Neural cell (in vitro differentiated cells): ENCODE measurements at regions not wholly inside any gene's neighbourhood (a gene's known extent, or its start where the extent isn't known, plus 50 kb on each side); places are given as distances from the start of the nearest gene placed in this dataset.
A peak's percentile ranks its signal among the peaks of the same experiment; 100 is the strongest.

Experiments used
- H2AFZ ChIP-seq: fragments of 200-600, 300-800 bp; sonication (generic), shearing (Covaris generic); 2 replicates; pipeline ENCODE4 v1.6.0; 2014; ENCODE audit warnings: low read depth, mild to moderate bottlenecking, antibody characterized with exemption, low read length, moderate library complexity
- H3F3A ChIP-seq: fragments of 200-600 bp; shearing (Covaris generic); 2 replicates; pipeline ENCODE4 v1.6.1; 2016; ENCODE audit warnings: mild to moderate bottlenecking, moderate library complexity, mixed read lengths, antibody characterized with exemption, low read length; ENCODE audit not compliant: insufficient read depth, poor library complexity, severe bottlenecking
- H3K27ac ChIP-seq: fragments of 200-600, 300-800 bp; sonication (generic), shearing (Covaris generic); 2 replicates; pipeline ENCODE4 v1.5.1; 2014; ENCODE audit warnings: mild to moderate bottlenecking, low read length, moderate library complexity
- H3K27me3 ChIP-seq: fragments of 300-800, 200-600 bp; sonication (generic), shearing (Covaris generic); 2 replicates; pipeline ENCODE4 v1.6.0; 2014; ENCODE audit warnings: mild to moderate bottlenecking, low read depth, low read length, moderate library complexity; ENCODE audit not compliant: insufficient read depth
- H3K36me3 ChIP-seq: fragments of 300-800, 200-600 bp; sonication (generic), shearing (Covaris generic); 2 replicates; pipeline ENCODE4 v1.5.1; 2014; ENCODE audit warnings: mild to moderate bottlenecking, antibody characterized with exemption, low read length, moderate library complexity; ENCODE audit not compliant: insufficient read depth
- H3K4me2 ChIP-seq: fragments of 300-800, 200-600 bp; sonication (generic), shearing (Covaris generic); 2 replicates; pipeline ENCODE4 v1.6.0; 2014; ENCODE audit warnings: mild to moderate bottlenecking, low read length
- H3K4me3 ChIP-seq: fragments of 300-800, 200-600 bp; sonication (generic), shearing (Covaris generic); 2 replicates; pipeline ENCODE4 v1.5.1; 2014; ENCODE audit warnings: mild to moderate bottlenecking, low read length, moderate library complexity
- H3K79me2 ChIP-seq: fragments of 200-600 bp; shearing (Covaris generic); replicated peaks from 2 replicates; pipeline ENCODE4 v1.6.0; 2014; ENCODE audit warnings: mild to moderate bottlenecking, low read length, moderate library complexity; ENCODE audit not compliant: insufficient read depth
- H3K9ac ChIP-seq: fragments of 300-800, 200-600 bp; sonication (generic), shearing (Covaris generic); 2 replicates; pipeline ENCODE4 v1.6.1; 2016; ENCODE audit warnings: mild to moderate bottlenecking, low read length, mixed read lengths
- H3K9me2 ChIP-seq: fragments of 200-600 bp; shearing (Covaris generic); 2 replicates; pipeline ENCODE4 v1.6.1; 2016; ENCODE audit warnings: mild to moderate bottlenecking, low read length, mixed read lengths; ENCODE audit not compliant: insufficient read depth
- H3K9me3 ChIP-seq: fragments of 200-600, 300-800 bp; sonication (generic), shearing (Covaris generic); 2 replicates; pipeline ENCODE4 v1.6.1; 2016; ENCODE audit warnings: mild to moderate bottlenecking, mixed run types, low read length, moderate library complexity, mixed read lengths
- H4K20me1 ChIP-seq: fragments of 200-600 bp; shearing (Covaris generic); 2 replicates; pipeline ENCODE4 v1.6.1; 2016; ENCODE audit warnings: mild to moderate bottlenecking, mixed run types; ENCODE audit not compliant: insufficient read depth
- EP300 ChIP-seq: fragments of 450-650 bp; conservative IDR thresholded peaks from 2 replicates; pipeline ENCODE4 v1.6.1; 2014; ENCODE audit warnings: antibody characterized with exemption, mild to moderate bottlenecking, moderate library complexity; ENCODE audit not compliant: poor library complexity, severe bottlenecking
- EZH2 ChIP-seq: fragments of 200-600, 300-800 bp; shearing (Covaris generic), sonication (generic); IDR thresholded peaks from 2 replicates; pipeline ENCODE4 v1.6.1; 2014; ENCODE audit warnings: antibody characterized with exemption, low read length, borderline replicate concordance, mild to moderate bottlenecking; ENCODE audit not compliant: insufficient read depth, poor library complexity, severe bottlenecking
- MXI1 ChIP-seq: fragments of 450-650 bp; conservative IDR thresholded peaks from 2 replicates; pipeline ENCODE4 v1.6.1; 2014; ENCODE audit warnings: antibody characterized with exemption, mild to moderate bottlenecking; ENCODE audit not compliant: poor library complexity, severe bottlenecking
- POLR2AphosphoS5 ChIP-seq: IDR thresholded peaks from 2 replicates; pipeline ENCODE4 v1.6.1; 2012
- RAD21 ChIP-seq: fragments of 450-650 bp; conservative IDR thresholded peaks from 2 replicates; pipeline ENCODE4 v1.6.1; 2014; ENCODE audit warnings: antibody characterized with exemption, mild to moderate bottlenecking, moderate library complexity
- SMC3 ChIP-seq: fragments of 450-650 bp; conservative IDR thresholded peaks from 2 replicates; pipeline ENCODE4 v1.6.1; 2014; ENCODE audit warnings: antibody characterized with exemption, mild to moderate bottlenecking, moderate library complexity; ENCODE audit not compliant: poor library complexity
- TAF1 ChIP-seq: IDR thresholded peaks from 2 replicates; pipeline ENCODE4 v1.6.1; 2012; ENCODE audit warnings: low read depth
- TF ChIP-seq, protein P1 (sequence below): fragments of 450-650 bp; IDR thresholded peaks from 2 replicates; pipeline ENCODE4 v1.5.1; 2014; ENCODE audit warnings: antibody characterized with exemption, mild to moderate bottlenecking, moderate library complexity; ENCODE audit not compliant: poor library complexity, severe bottlenecking
- TF ChIP-seq, protein P2 (sequence below): IDR thresholded peaks from 2 replicates; pipeline ENCODE4 v1.6.1; 2012; ENCODE audit warnings: borderline replicate concordance

DNA sequence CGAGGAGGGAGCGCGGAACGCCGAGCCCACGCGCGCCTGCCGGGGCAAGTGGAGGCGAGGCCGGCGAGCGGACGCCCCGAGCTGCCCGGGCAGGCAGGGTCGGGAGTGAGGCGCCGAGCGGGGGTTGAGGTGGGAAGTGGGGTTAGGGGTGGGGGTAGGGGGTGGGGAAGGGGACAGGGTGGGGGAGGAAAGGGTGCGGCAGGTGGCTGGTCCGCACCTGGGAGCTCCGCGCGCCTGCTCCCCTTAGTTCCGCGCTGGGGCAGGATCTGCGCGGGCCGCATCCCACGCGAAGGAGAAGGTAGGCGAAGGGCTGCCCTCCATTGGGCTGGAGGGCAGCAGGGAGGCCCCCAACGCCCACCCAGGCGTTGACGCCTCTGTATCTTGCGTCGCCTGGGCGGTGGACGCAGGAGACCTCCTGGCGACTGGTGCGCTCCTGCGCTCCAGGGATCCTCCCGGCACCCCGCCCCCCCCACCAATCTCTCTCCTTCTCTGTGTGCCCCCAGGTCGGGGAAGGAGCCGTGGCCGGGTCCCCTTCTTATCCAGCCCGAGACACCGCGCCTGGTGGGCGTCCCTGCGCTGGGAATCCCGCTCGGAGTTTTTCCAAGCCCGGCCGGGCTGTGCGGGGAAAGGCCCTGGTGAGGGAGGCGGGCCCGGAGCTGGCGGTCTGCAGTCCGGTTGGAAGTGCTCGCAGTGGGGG is 51.3 kb upstream of the AMZ2 start:
- Histone ChIP-seq H3K27me3 (peaks cover 96% of the 10 kb centered on the region), H3K27ac (no peak overlapping the region), H2AFZ (no peak overlapping the region), H3K79me2 (no peaks in the 10 kb centered on the region), H3K9me2 (no peaks in the 10 kb centered on the region), H3K4me3 (peak overlapping the region; percentile 66), H3K36me3 (no peaks in the 10 kb centered on the region), H3K4me2 (no peak overlapping the region), H4K20me1 (no peaks in the 10 kb centered on the region), H3K9me3 (no peaks in the 10 kb centered on the region), H3F3A (no peaks in the 10 kb centered on the region), H3K9ac (no peak overlapping the region)
- TF ChIP-seq MXI1, result no peak
- TF ChIP-seq EZH2, result peak; percentile 68

DNA sequence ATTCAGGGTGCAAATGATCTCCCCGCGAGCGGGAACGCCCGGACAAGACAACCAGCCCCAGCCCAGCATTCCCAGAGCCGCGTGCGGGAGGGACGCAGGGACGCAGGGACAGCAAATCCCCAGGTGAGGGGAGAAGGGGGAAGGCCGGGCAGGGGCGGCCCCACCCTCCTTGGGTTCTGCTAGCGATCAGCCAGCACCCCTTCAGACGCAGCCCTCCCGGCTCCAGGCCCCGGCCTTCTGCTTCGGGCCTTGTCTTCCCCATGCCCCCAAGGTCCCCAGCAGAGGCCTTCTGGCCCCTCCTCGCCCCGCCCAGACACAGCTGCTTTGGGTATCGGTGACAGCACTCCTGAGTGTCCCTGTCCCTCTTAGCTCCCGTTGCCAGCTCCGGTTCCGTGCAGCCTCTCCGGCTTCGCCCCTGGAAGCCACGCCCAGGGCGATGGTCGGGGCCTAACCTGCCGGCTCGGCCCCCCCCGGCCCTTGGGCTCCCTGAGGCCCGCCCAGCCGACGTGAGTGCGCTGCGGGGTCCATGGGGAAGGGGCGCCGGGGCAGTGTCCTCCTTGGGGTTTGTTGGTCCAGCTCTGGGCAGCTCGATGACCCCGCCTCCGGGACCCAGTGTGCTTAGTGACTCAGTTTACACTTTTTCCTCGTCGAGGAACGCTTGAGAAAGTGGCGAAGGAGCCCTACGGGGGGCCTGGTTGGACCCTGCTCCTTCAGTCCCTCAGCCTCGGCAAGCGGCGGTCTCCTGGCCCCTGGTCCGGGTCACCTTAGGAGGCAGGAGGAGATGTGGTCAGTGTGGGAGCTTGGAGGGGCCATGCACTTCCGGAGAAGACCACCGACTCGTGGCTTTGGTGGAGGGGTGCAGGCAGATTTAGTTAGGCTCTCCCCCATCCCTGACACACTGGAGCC is 50.5 kb upstream of the AMZ2 start:
- Histone ChIP-seq H3K27me3 (peaks cover 98% of the 10 kb centered on the region), H4K20me1 (no peaks in the 10 kb centered on the region), H3K79me2 (no peaks in the 10 kb centered on the region), H3K9me2 (no peaks in the 10 kb centered on the region), H3K9me3 (no peaks in the 10 kb centered on the region), H3K4me3 (peak overlapping the region; percentile 66), H3F3A (no peaks in the 10 kb centered on the region), H3K36me3 (no peaks in the 10 kb centered on the region), H3K27ac (no peak overlapping the region), H3K4me2 (no peak overlapping the region), H3K9ac (no peak overlapping the region), H2AFZ (no peak overlapping the region)
- TF ChIP-seq SMC3 (no peak), MXI1 (no peak), EZH2 (no peak), RAD21 (no peak), POLR2AphosphoS5 (no peak), TAF1 (no peak), EP300 (no peak)
- TF ChIP-seq, protein P1, sequence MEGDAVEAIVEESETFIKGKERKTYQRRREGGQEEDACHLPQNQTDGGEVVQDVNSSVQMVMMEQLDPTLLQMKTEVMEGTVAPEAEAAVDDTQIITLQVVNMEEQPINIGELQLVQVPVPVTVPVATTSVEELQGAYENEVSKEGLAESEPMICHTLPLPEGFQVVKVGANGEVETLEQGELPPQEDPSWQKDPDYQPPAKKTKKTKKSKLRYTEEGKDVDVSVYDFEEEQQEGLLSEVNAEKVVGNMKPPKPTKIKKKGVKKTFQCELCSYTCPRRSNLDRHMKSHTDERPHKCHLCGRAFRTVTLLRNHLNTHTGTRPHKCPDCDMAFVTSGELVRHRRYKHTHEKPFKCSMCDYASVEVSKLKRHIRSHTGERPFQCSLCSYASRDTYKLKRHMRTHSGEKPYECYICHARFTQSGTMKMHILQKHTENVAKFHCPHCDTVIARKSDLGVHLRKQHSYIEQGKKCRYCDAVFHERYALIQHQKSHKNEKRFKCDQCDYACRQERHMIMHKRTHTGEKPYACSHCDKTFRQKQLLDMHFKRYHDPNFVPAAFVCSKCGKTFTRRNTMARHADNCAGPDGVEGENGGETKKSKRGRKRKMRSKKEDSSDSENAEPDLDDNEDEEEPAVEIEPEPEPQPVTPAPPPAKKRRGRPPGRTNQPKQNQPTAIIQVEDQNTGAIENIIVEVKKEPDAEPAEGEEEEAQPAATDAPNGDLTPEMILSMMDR, result no peak
- TF ChIP-seq, protein P2, sequence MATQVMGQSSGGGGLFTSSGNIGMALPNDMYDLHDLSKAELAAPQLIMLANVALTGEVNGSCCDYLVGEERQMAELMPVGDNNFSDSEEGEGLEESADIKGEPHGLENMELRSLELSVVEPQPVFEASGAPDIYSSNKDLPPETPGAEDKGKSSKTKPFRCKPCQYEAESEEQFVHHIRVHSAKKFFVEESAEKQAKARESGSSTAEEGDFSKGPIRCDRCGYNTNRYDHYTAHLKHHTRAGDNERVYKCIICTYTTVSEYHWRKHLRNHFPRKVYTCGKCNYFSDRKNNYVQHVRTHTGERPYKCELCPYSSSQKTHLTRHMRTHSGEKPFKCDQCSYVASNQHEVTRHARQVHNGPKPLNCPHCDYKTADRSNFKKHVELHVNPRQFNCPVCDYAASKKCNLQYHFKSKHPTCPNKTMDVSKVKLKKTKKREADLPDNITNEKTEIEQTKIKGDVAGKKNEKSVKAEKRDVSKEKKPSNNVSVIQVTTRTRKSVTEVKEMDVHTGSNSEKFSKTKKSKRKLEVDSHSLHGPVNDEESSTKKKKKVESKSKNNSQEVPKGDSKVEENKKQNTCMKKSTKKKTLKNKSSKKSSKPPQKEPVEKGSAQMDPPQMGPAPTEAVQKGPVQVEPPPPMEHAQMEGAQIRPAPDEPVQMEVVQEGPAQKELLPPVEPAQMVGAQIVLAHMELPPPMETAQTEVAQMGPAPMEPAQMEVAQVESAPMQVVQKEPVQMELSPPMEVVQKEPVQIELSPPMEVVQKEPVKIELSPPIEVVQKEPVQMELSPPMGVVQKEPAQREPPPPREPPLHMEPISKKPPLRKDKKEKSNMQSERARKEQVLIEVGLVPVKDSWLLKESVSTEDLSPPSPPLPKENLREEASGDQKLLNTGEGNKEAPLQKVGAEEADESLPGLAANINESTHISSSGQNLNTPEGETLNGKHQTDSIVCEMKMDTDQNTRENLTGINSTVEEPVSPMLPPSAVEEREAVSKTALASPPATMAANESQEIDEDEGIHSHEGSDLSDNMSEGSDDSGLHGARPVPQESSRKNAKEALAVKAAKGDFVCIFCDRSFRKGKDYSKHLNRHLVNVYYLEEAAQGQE, result no peak
